H1 (cell line): ENCODE measurements at regions not wholly inside any gene's neighbourhood (a gene's known extent, or its start where the extent isn't known, plus 50 kb on each side); places are given as distances from the start of the nearest gene placed in this dataset.

Experiments
- BRCA1 ChIP-seq: IDR thresholded peaks from 2 replicates; pipeline ENCODE4 v1.6.1; 2012; ENCODE audit warnings: low read depth, low read length, improper control_type of control experiment
- CBX8 ChIP-seq: fragments of 300-800, 300-1000 bp; sonication (generic); IDR thresholded peaks from 2 replicates; pipeline ENCODE4 v1.7.1; 2016; ENCODE audit warnings: low read depth, low read length, borderline replicate concordance
- CHD2 ChIP-seq: IDR thresholded peaks from 2 replicates; pipeline ENCODE4 v1.6.1; 2012; ENCODE audit warnings: low read length, improper control_type of control experiment
- GABPA ChIP-seq: IDR thresholded peaks from 2 replicates; pipeline ENCODE4 v1.6.1; 2011; ENCODE audit warnings: mild to moderate bottlenecking, low read length, moderate library complexity, borderline replicate concordance; ENCODE audit not compliant: insufficient read depth
- HDAC6 ChIP-seq: IDR thresholded peaks from one replicate; pipeline ENCODE4 v1.7.1; 2012; ENCODE audit warnings: low read depth, mild to moderate bottlenecking, inconsistent platforms, low read length, moderate library complexity
- JUND ChIP-seq: IDR thresholded peaks from 2 replicates; pipeline ENCODE4 v1.6.1; 2011; ENCODE audit warnings: mild to moderate bottlenecking, improper control_type of control experiment, low read length
- NRF1 ChIP-seq: IDR thresholded peaks from 2 replicates; pipeline ENCODE4 v1.6.1; 2011; ENCODE audit warnings: mild to moderate bottlenecking, low read depth, low read length, improper control_type of control experiment
- PHF8 ChIP-seq: fragments of 200-600 bp; sonication (generic); conservative IDR thresholded peaks from 2 replicates; pipeline ENCODE4 v1.7.1; 2012; ENCODE audit warnings: low read depth, mild to moderate bottlenecking, inconsistent platforms, low read length, moderate library complexity
- POLR2AphosphoS5 ChIP-seq: IDR thresholded peaks from 2 replicates; pipeline ENCODE4 v1.6.1; 2011; ENCODE audit warnings: low read depth, low read length
- SIN3A ChIP-seq, 2 experiments: IDR thresholded peaks in 1 of 2; conservative IDR thresholded peaks in 1 of 2; 2 replicates each; pipeline ENCODE4 v1.6.1; 2011 to 2012; ENCODE audit warnings: low read length in 2 of 2, improper control_type of control experiment in 1 of 2, low read depth in 1 of 2, mild to moderate bottlenecking in 1 of 2
- YY1 ChIP-seq: IDR thresholded peaks from 2 replicates; pipeline ENCODE4 v1.6.1; 2011; ENCODE audit warnings: low read depth, mild to moderate bottlenecking, low read length
- TF ChIP-seq, protein P1 (sequence below), 3 experiments: IDR thresholded peaks; 1 replicate in 2 of 3; 2 replicates in 1 of 3; pipeline versions ENCODE4 v1.5.1 to v1.6.1; 2011; ENCODE audit warnings: low read length in 3 of 3, mild to moderate bottlenecking in 3 of 3, inconsistent platforms in 2 of 3, low read depth in 1 of 3, moderate library complexity in 1 of 3; ENCODE audit not compliant: insufficient read depth in 1 of 3; ENCODE audit errors: control extremely low read depth in 1 of 3

DNA sequence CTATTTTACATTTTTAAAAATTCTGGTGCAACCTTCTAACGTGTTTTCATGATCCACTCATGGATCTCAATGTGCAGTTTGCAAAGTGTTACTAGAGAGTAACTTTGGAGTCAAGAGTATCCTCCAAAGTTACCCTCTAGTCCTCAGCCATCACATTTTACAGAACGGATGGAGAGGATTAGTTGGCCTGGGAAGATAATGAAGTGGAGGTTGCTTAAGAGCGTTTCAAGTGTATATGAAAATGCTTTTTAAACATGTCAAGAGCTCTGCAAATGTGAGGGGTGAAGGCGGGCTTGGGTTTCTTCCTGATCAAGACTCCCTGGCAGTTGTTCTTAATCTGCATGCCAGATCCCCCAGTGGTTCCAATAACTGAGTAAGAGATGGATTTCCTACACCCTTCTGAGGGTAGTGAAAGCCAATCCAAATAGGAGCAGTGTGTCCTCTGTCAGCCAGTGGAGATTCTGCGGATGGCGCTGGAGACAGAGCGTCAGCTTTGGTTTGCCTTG is 299.4 kb upstream of the NPVF start:
- TF ChIP-seq NRF1 (no peak), PHF8 (no peak), POLR2AphosphoS5 (no peak), YY1 (no peak), CBX8 (no peak), GABPA (no peak), JUND (no peak), HDAC6 (no peak), SIN3A (conservative IDR thresholded peaks at IDR 0.05 in 1 of 2, IDR thresholded peaks at IDR 0.05 in 1 of 2; ENCODE audit: low read depth in 1 of 2, low read length in 2 of 2) (no peak), BRCA1 (no peak), CHD2 (no peak)
- TF ChIP-seq, protein P1, sequence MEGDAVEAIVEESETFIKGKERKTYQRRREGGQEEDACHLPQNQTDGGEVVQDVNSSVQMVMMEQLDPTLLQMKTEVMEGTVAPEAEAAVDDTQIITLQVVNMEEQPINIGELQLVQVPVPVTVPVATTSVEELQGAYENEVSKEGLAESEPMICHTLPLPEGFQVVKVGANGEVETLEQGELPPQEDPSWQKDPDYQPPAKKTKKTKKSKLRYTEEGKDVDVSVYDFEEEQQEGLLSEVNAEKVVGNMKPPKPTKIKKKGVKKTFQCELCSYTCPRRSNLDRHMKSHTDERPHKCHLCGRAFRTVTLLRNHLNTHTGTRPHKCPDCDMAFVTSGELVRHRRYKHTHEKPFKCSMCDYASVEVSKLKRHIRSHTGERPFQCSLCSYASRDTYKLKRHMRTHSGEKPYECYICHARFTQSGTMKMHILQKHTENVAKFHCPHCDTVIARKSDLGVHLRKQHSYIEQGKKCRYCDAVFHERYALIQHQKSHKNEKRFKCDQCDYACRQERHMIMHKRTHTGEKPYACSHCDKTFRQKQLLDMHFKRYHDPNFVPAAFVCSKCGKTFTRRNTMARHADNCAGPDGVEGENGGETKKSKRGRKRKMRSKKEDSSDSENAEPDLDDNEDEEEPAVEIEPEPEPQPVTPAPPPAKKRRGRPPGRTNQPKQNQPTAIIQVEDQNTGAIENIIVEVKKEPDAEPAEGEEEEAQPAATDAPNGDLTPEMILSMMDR (IDR thresholded peaks at IDR 0.05; ENCODE audit: control extremely low read depth in 1 of 3, insufficient read depth in 1 of 3, low read depth in 1 of 3, low read length in 3 of 3) = no peak
